ENCODE measurements at regions not wholly inside any gene's neighbourhood (a gene's known extent, or its start where the extent isn't known, plus 50 kb on each side); places are given as distances from the start of the nearest gene placed in this dataset.

DNA sequence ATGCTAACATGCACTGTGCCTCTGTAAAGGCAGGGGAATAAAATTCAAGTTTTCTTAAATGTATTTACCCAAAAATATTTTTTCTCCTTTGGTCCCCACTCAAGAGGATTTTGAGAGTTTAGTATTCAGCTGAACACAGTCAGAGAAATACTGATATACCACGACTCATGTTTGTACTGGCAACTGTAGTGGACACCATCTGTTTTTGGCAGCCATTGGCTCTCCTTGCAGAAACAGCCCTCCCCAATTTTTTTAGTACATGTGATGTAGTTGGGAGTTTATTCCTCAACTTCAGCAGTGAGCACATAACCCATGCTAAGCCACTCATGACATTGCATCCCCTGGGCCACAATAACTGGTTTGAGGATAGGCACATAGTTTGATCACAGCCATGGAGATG, 154.8 kb upstream of the POU3F1 start:
- no peak for FAIRE-seq
- no peak for TF ChIP-seq CTCF (IDR thresholded peaks at IDR 0.05; ENCODE audit: insufficient read depth, missing control alignments)
- no peak for DNase-seq (ENCODE audit: insufficient read length, low spot score)

GRCh38 chr1:38198621-38199020, 152.0 kb upstream of the POU3F1 start:
- DNase-seq (ENCODE audit: insufficient read length, low spot score) = no peak
- FAIRE-seq = no peak
- TF ChIP-seq CTCF (IDR thresholded peaks at IDR 0.05; ENCODE audit: insufficient read depth, missing control alignments) = no peak

DNA sequence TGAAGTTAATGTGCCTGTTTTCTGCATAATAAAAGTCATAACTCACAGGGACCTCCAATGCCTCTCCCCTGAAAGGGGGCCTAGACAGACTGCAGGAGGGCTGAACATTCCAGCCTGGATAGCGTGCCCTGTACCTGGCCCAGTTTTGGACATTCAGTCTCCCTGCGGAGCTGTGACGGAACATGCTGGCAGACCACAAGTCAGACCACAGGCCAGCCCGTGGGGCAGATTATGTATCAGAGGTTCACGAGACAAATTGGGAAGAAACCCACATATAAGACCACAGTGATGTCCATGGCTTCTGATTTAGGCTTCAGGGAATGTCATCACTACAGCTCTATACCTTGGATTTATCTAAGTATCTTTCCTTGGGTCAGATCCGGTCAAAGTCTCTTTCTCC, 151.5 kb upstream of the POU3F1 start:
- no peak for FAIRE-seq
- TF ChIP-seq CTCF (IDR thresholded peaks at IDR 0.05; ENCODE audit: insufficient read depth, missing control alignments) = no peak
- DNase-seq (ENCODE audit: insufficient read length, low spot score) = no peak

GRCh38 chr1:38197312-38198061, 150.9 kb upstream of the POU3F1 start:
- no peak for DNase-seq (ENCODE audit: insufficient read length, low spot score)
- FAIRE-seq = no peak

DNA sequence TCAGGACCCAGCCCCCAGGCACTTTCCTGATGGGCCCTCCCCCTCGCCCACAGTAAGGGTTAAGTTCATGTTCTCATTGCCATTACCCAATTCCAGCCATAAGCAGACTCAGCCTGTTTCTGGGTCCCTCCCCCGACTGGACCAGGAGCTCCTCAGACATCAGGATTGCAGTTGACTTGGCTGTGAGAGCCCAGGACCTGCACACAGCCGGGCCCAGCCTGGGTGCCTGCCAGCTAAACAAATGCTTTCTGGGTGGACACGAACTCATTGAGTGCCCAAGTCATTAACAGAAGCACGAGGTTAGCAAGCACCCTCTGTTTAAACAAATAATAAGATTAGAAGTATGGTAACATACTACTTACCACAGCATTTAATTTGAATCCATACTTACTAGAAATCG, 147.9 kb upstream of the POU3F1 start:
- FAIRE-seq = no peak
- no peak for DNase-seq (ENCODE audit: insufficient read length, low spot score)
- TF ChIP-seq CTCF (IDR thresholded peaks at IDR 0.05; ENCODE audit: insufficient read depth, missing control alignments) = no peak

More at GRCh38 chr1:38197312-38198061, 150.9 kb upstream of the POU3F1 start:
- no peak for TF ChIP-seq CTCF (IDR thresholded peaks at IDR 0.05; ENCODE audit: insufficient read depth, missing control alignments)

- TF ChIP-seq CTCF (IDR thresholded peaks at IDR 0.05; ENCODE audit: insufficient read depth, missing control alignments) = no peak
- DNase-seq (ENCODE audit: insufficient read length, low spot score) (no peak), FAIRE-seq (no peak)
Measured at GRCh38 chr1:38193040-38193439, 146.4 kb upstream of the POU3F1 start.

- no peak for DNase-seq (ENCODE audit: insufficient read length, low spot score)
- no peak for FAIRE-seq
- TF ChIP-seq CTCF (IDR thresholded peaks at IDR 0.05; ENCODE audit: insufficient read depth, missing control alignments) = no peak
Measured at GRCh38 chr1:38191461-38191860, 144.9 kb upstream of the POU3F1 start.

All from D721Med (cell line).